Peyer's patch (tissue), 4 donors: ENCODE measurements at regions not wholly inside any gene's neighbourhood (a gene's known extent, or its start where the extent isn't known, plus 50 kb on each side); places are given as distances from the start of the nearest gene placed in this dataset.
A peak's percentile ranks its signal among the peaks of the same experiment; 100 is the strongest.

ENCODE experiments used
- DNase-seq, 3 donors: peaks; one replicate each; pipeline ENCODE4 v3.0.0-alpha.2; 2017 to 2019
- H3K27ac ChIP-seq, 4 donors: fragments of 200-600 bp; sonication (generic); one replicate each; pipeline ENCODE4 v1.5.1; 2016 to 2019
- H3K27me3 ChIP-seq, 2 donors: fragments of 200-600 bp; sonication (generic); one replicate each; pipeline ENCODE4 v1.5.1; 2019
- H3K36me3 ChIP-seq, 3 donors: fragments of 200-600 bp; sonication (generic); one replicate each; pipeline ENCODE4 v1.5.1; 2016 to 2019
- H3K4me1 ChIP-seq, 4 donors: fragments of 200-600 bp; sonication (generic); one replicate each; pipeline ENCODE4 v1.5.1; 2016 to 2019
- H3K4me3 ChIP-seq, 4 donors: fragments of 200-600 bp; sonication (generic); 1 replicate in 3 of 4; 2 replicates in 1 of 4; pipeline ENCODE4 v1.5.1; 2016 to 2019; ENCODE audit warnings: mild to moderate bottlenecking in 1 of 4
- H3K9me3 ChIP-seq, 4 donors: fragments of 200-600 bp; sonication (generic); one replicate each; pipeline ENCODE4 v1.5.1; 2016 to 2019; ENCODE audit warnings: mild to moderate bottlenecking in 1 of 4
- CTCF ChIP-seq, 6 experiments: fragments of 450-650 bp in 4 of 6; fragments of 200-600 bp in 2 of 6; sonication (generic) in 1 of 6; IDR thresholded peaks; one replicate each; pipeline ENCODE4 v1.5.1; 2017 to 2019; ENCODE audit warnings: antibody characterized with exemption in 6 of 6, mild to moderate bottlenecking in 3 of 6, moderate library complexity in 1 of 6
- POLR2A ChIP-seq, 2 donors: fragments of 450-650 bp; IDR thresholded peaks; one replicate each; pipeline ENCODE4 v1.5.1; 2017; ENCODE audit warnings: antibody characterized with exemption in 2 of 2, mild to moderate bottlenecking in 2 of 2, moderate library complexity in 2 of 2

DNA sequence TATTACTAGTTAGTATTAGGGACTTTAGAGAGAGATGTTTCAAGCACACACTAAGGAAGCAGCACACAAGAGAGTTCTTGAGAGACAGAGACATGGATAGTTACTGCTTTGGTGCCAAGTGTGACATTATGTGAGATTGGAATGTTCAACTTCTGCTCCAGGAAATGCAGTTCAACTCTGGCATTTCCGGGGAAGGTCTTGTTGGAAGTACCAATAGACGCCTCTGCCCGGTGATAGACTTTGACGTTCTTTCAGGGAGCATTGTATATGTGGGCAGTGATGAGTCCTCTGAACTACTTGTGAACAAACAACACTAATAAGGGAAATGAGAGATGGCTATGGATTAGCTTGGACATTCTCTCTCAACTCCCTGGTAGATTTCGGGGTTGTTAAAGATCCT, 638.1 kb upstream of the BOD1L1 start:
- no peaks in the 10 kb centered on the region for H3K27me3 ChIP-seq
- no peaks in the 10 kb centered on the region for H3K36me3 ChIP-seq
- no peaks in the 10 kb centered on the region for H3K4me1 ChIP-seq
- H3K4me3 ChIP-seq: no peak overlapping the region
- TF ChIP-seq CTCF (IDR thresholded peaks at IDR 0.05) (no peak), POLR2A (IDR thresholded peaks at IDR 0.05) (no peak)
- H3K27ac ChIP-seq: no peak overlapping the region
- DNase-seq: no peak
- H3K9me3 ChIP-seq: no peaks in the 10 kb centered on the region

- Histone ChIP-seq H3K4me3 (no peak overlapping the region), H3K27me3 (no peaks in the 10 kb centered on the region), H3K9me3 (no peaks in the 10 kb centered on the region), H3K4me1 (no peaks in the 10 kb centered on the region), H3K36me3 (no peaks in the 10 kb centered on the region), H3K27ac (no peak overlapping the region)
- TF ChIP-seq CTCF (IDR thresholded peaks at IDR 0.05) (no peak), POLR2A (IDR thresholded peaks at IDR 0.05) (no peak)
- DNase-seq: no peak
These were observed 640.0 kb upstream of the BOD1L1 start for GRCh38 chr4:14267373-14268060.

DNA sequence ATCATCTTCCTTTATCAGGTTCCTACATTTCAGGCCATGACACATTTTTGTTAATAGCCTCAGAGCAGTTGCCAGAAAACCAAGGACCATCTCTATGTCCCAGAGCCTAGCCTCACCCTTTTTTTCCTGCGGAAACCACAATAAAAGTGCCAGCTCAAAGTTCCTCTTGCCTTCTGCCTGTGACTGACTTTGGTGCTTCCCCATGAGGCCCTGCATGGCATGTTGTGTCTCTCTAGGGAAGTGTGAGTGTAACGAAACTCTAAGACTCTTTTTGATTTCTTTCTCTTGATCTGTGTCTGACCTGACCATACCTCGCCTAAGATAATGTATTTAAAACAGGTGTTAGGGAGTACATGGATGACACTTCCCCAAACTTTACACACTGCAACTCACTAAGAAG, 642.3 kb upstream of the BOD1L1 start:
- DNase-seq: peak in 1 of 3 donors; percentile 45
- no peak overlapping the region for H3K27ac ChIP-seq
- TF ChIP-seq POLR2A (IDR thresholded peaks at IDR 0.05): no peak
- TF ChIP-seq CTCF (IDR thresholded peaks at IDR 0.05): no peak
- no peaks in the 10 kb centered on the region for H3K36me3 ChIP-seq
- no peaks in the 10 kb centered on the region for H3K27me3 ChIP-seq
- H3K9me3 ChIP-seq: no peaks in the 10 kb centered on the region
- H3K4me3 ChIP-seq: no peak overlapping the region
- no peaks in the 10 kb centered on the region for H3K4me1 ChIP-seq

- H3K4me3 ChIP-seq: no peak overlapping the region
- DNase-seq: no peak
- H3K4me1 ChIP-seq: no peaks in the 10 kb centered on the region
- H3K36me3 ChIP-seq: no peaks in the 10 kb centered on the region
- no peak overlapping the region for H3K27ac ChIP-seq
- TF ChIP-seq CTCF (IDR thresholded peaks at IDR 0.05): no peak
- no peak for TF ChIP-seq POLR2A (IDR thresholded peaks at IDR 0.05)
- no peaks in the 10 kb centered on the region for H3K27me3 ChIP-seq
- no peaks in the 10 kb centered on the region for H3K9me3 ChIP-seq
These were observed 644.7 kb upstream of the BOD1L1 start for GRCh38 chr4:14272206-14272605.

GRCh38 chr4:14277505-14277904, 650.0 kb upstream of the BOD1L1 start:
- no peaks in the 10 kb centered on the region for H3K27me3 ChIP-seq
- no peak overlapping the region for H3K4me3 ChIP-seq
- no peak overlapping the region for H3K27ac ChIP-seq
- H3K4me1 ChIP-seq: no peaks in the 10 kb centered on the region
- no peaks in the 10 kb centered on the region for H3K9me3 ChIP-seq
- TF ChIP-seq CTCF (IDR thresholded peaks at IDR 0.05): no peak
- TF ChIP-seq POLR2A (IDR thresholded peaks at IDR 0.05): no peak
- no peak for DNase-seq
- H3K36me3 ChIP-seq: no peaks in the 10 kb centered on the region

DNA sequence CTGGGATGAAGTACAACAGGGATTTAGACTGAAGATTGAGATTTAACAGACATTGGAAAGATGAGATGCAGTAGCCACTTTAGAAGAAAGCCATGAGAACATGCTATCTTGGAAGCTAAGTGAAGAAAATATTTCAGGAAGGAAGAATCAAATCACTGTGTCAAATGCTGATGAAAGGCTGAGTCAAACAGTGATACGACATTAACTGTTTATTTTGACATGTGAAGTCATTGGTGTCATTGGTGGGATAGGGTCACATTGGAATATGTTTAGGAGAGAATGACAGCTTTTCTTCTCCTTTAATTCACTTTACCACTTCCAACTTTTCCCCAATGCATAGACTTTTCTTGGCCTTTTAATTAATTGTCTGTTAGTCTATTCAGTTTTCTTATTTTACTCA, 653.0 kb upstream of the BOD1L1 start:
- Histone ChIP-seq H3K36me3 (no peaks in the 10 kb centered on the region), H3K4me3 (no peak overlapping the region)

More for the DNA sequence above, 653.0 kb upstream of the BOD1L1 start:
- no peak overlapping the region for H3K27ac ChIP-seq
- no peaks in the 10 kb centered on the region for H3K4me1 ChIP-seq
- DNase-seq: no peak
- no peaks in the 10 kb centered on the region for H3K27me3 ChIP-seq
- H3K9me3 ChIP-seq: no peaks in the 10 kb centered on the region
- TF ChIP-seq CTCF (IDR thresholded peaks at IDR 0.05) (no peak), POLR2A (IDR thresholded peaks at IDR 0.05) (no peak)
